Osteocyte (in vitro differentiated cells): ENCODE measurements at regions not wholly inside any gene's neighbourhood (a gene's known extent, or its start where the extent isn't known, plus 50 kb on each side); places are given as distances from the start of the nearest gene placed in this dataset.

Experiments
- DNase-seq: peaks from one replicate; pipeline ENCODE4 v3.0.0; 2021; ENCODE audit warnings: mixed read lengths; ENCODE audit not compliant: unreplicated experiment; ENCODE audit errors: extremely low spot score
- H3K27ac Mint-ChIP-seq: one replicate; pipeline ENCODE4 v1.8.0; 2021; ENCODE audit warnings: mild to moderate bottlenecking, mixed read lengths; ENCODE audit not compliant: unreplicated experiment
- H3K27me3 Mint-ChIP-seq: one replicate; pipeline ENCODE4 v1.8.0; 2021; ENCODE audit warnings: mixed read lengths; ENCODE audit not compliant: unreplicated experiment
- H3K36me3 Mint-ChIP-seq: one replicate; pipeline ENCODE4 v1.8.0; 2021; ENCODE audit warnings: mixed read lengths; ENCODE audit not compliant: unreplicated experiment
- H3K4me1 Mint-ChIP-seq: one replicate; pipeline ENCODE4 v1.8.0; 2021; ENCODE audit warnings: mixed read lengths; ENCODE audit not compliant: unreplicated experiment
- H3K4me3 Mint-ChIP-seq: one replicate; pipeline ENCODE4 v1.8.0; 2021; ENCODE audit warnings: mild to moderate bottlenecking, moderate library complexity, mixed read lengths; ENCODE audit not compliant: unreplicated experiment
- H3K9me3 Mint-ChIP-seq: one replicate; pipeline ENCODE4 v1.8.0; 2021; ENCODE audit warnings: mixed read lengths; ENCODE audit not compliant: unreplicated experiment
- TF ChIP-seq, protein P1 (sequence below): fragments of 200-600 bp; sonication (generic); IDR thresholded peaks from 2 replicates; pipeline ENCODE4 v1.5.0; 2021; ENCODE audit warnings: antibody characterized with exemption, mild to moderate bottlenecking, moderate library complexity

DNA sequence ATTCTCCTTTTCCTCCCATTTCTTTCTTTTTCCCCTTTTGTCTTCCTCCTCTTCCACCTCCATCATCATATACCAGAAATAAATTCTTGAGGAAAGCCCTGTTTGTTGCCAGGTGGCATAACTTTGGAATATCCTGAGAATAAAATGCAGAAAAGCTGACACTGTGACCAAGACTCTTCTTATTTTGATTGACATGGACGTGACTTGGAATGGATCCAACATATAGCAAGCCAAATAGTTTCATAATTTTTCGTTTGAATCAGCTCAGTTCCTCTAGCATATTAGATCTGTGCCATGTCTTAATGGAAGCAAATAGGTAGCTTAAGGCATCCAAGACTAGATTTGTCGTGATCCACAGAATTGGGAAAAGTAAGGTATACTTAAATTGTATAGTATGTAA lies 354.7 kb upstream of the FIGN start:
- no peaks in the 10 kb centered on the region for H3K27me3 Mint-ChIP-seq

DNA sequence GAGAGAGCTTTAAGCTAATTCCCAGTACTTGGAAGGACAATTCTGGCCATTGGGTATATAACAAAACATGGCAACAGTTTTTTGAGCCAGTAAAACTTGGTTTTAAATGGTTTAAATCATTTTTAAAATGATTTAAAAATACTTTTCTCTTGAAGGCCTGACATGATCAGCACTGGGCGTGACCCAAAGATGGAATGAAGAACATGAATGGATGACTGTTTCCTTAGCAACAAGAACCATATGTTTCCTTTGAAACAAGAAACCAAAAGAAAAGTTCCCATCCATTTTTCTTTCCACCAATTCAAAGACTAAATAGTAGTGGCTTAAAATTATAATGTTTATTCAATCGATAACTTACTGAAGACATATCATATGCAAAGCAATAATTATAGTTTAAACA lies 348.3 kb upstream of the FIGN start:
- H3K4me1 Mint-ChIP-seq, result peaks cover 3% of the 10 kb centered on the region
- no peak for DNase-seq
- H3K36me3 Mint-ChIP-seq, result no peaks in the 10 kb centered on the region
- TF ChIP-seq, protein P1, sequence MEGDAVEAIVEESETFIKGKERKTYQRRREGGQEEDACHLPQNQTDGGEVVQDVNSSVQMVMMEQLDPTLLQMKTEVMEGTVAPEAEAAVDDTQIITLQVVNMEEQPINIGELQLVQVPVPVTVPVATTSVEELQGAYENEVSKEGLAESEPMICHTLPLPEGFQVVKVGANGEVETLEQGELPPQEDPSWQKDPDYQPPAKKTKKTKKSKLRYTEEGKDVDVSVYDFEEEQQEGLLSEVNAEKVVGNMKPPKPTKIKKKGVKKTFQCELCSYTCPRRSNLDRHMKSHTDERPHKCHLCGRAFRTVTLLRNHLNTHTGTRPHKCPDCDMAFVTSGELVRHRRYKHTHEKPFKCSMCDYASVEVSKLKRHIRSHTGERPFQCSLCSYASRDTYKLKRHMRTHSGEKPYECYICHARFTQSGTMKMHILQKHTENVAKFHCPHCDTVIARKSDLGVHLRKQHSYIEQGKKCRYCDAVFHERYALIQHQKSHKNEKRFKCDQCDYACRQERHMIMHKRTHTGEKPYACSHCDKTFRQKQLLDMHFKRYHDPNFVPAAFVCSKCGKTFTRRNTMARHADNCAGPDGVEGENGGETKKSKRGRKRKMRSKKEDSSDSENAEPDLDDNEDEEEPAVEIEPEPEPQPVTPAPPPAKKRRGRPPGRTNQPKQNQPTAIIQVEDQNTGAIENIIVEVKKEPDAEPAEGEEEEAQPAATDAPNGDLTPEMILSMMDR, result no peak
- no peaks in the 10 kb centered on the region for H3K27me3 Mint-ChIP-seq
- no peak overlapping the region for H3K27ac Mint-ChIP-seq
- H3K9me3 Mint-ChIP-seq, result no peaks in the 10 kb centered on the region
- H3K4me3 Mint-ChIP-seq, result no peak overlapping the region

More for the DNA sequence above, 354.7 kb upstream of the FIGN start:
- Mint-ChIP-seq H3K4me3 (no peak overlapping the region), H3K36me3 (no peaks in the 10 kb centered on the region), H3K4me1 (no peaks in the 10 kb centered on the region), H3K9me3 (no peaks in the 10 kb centered on the region), H3K27ac (no peak overlapping the region)
- DNase-seq, result no peak
- TF ChIP-seq, protein P1, result no peak

DNA sequence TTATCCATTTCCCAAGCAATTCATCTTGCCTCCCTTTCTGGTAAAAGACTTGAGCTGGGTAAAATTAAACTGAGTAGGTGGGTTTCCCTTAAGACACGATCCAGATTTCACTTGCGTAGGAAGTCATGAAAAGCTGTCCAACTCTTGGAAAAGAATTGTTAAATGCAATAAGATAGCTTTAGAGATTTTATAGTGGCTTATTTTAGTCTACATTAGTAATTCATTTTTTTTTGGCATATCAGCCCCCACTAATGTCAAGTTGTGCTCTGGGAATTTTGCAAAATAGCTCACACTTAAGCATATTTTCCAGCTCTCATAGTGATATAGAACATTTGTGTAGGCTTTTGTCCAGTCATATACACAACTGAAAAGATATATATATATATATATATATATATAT lies 344.7 kb upstream of the FIGN start:
- TF ChIP-seq, protein P1, result no peak
- peaks cover 2% of the 10 kb centered on the region for H3K36me3 Mint-ChIP-seq
- no peak overlapping the region for H3K27ac Mint-ChIP-seq
- H3K9me3 Mint-ChIP-seq, result peaks cover 5% of the 10 kb centered on the region
- DNase-seq, result no peak
- no peaks in the 10 kb centered on the region for H3K27me3 Mint-ChIP-seq
- H3K4me3 Mint-ChIP-seq, result no peak overlapping the region
- H3K4me1 Mint-ChIP-seq, result peaks cover 3% of the 10 kb centered on the region

DNA sequence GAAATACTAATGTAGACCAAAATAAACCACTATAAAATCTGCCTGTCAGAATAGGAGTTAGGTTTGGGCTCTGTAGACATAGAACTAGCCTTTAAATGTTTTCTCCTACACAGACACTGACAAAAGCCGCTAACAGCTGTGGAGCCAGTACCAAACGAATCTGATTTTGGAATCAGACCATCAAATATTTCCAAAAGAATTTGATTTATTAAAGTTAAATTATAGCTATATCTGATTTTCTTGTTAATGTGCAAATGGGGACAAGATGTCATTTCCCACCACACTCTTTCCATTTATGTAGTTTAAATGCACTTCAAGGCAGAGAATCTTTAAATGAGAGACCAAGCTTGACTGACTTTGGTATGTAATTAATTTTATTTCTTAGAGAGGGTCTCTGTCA lies 343.4 kb upstream of the FIGN start:
- DNase-seq, result no peak
- Mint-ChIP-seq H3K27me3 (no peaks in the 10 kb centered on the region), H3K36me3 (peaks cover 2% of the 10 kb centered on the region), H3K4me1 (peaks cover 3% of the 10 kb centered on the region), H3K4me3 (no peak overlapping the region), H3K27ac (no peak overlapping the region), H3K9me3 (peaks cover 7% of the 10 kb centered on the region)
- TF ChIP-seq, protein P1, result no peak

DNA sequence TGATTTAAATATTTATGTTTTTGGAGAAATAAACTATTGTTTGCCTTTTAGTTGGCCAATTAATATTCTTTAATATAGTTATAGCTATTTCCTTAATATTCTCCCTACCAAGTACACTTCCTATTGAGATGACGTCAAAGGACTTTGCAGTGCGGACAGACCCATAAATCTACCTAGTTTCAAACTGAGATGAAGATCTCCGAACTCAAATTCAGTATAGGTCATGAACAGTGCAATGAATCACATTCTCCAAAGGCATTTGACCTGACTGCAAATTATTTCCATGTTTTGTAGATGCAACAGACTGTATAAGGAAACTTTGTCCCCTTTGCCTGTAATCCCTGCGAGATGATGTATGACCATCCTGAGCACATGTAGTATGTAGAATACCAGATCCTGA lies 342.6 kb upstream of the FIGN start:
- TF ChIP-seq, protein P1, result no peak
- Mint-ChIP-seq H3K9me3 (peaks cover 7% of the 10 kb centered on the region), H3K4me3 (no peak overlapping the region), H3K36me3 (peaks cover 2% of the 10 kb centered on the region), H3K4me1 (peaks cover 3% of the 10 kb centered on the region), H3K27ac (no peak overlapping the region), H3K27me3 (no peaks in the 10 kb centered on the region)
- no peak for DNase-seq
